B cell (primary cell): ENCODE measurements at regions not wholly inside any gene's neighbourhood (a gene's known extent, or its start where the extent isn't known, plus 50 kb on each side); places are given as distances from the start of the nearest gene placed in this dataset.

Experiments used
- CTCF ChIP-seq: fragments of 200-600 bp; IDR thresholded peaks from one replicate; pipeline ENCODE4 v1.8.0; 2022; ENCODE audit warnings: antibody characterized with exemption, mild to moderate bottlenecking
- EZH2 ChIP-seq: IDR thresholded peaks from 2 replicates; pipeline ENCODE4 v1.6.1; 2012; ENCODE audit warnings: borderline replicate concordance, low read depth, mild to moderate bottlenecking, moderate library complexity, low read length; ENCODE audit not compliant: insufficient read depth, poor library complexity, severe bottlenecking

- TF ChIP-seq EZH2 (no peak), CTCF (no peak)
These were observed 198.9 kb downstream of the CDCA7 start for GRCh38 chr2:173553593-173553992.
